ENCODE measurements at regions not wholly inside any gene's neighbourhood (a gene's known extent, or its start where the extent isn't known, plus 50 kb on each side); places are given as distances from the start of the nearest gene placed in this dataset.

- Mint-ChIP-seq H3K4me3 (no peak overlapping the region), H3K4me1 (no peaks in the 10 kb centered on the region), H3K27me3 (ENCODE audit: low read depth) (no peaks in the 10 kb centered on the region), H3K27ac (no peak overlapping the region), H3K36me3 (no peaks in the 10 kb centered on the region), H3K9me3 (no peaks in the 10 kb centered on the region)
- ChIA-PET POLR2A (no interaction called here), CTCF (no interaction called here)
- DNase-seq (ENCODE audit: low spot score) = no peak
- TF ChIP-seq GTF2I (CRISPR knock-in tag; conservative IDR thresholded peaks at IDR 0.05) (no peak), JAZF1 (CRISPR knock-in tag; IDR thresholded peaks at IDR 0.05) (no peak), EMX1 (CRISPR knock-in tag; IDR thresholded peaks at IDR 0.05) (no peak), FOXJ3 (CRISPR knock-in tag; IDR thresholded peaks at IDR 0.05; ENCODE audit: borderline replicate concordance) (no peak), MYBL2 (CRISPR knock-in tag; IDR thresholded peaks at IDR 0.05) (no peak), FOXP4 (CRISPR knock-in tag; IDR thresholded peaks at IDR 0.05) (no peak), CREM (CRISPR knock-in tag; IDR thresholded peaks at IDR 0.05) (no peak), ZNF232 (CRISPR knock-in tag; IDR thresholded peaks at IDR 0.05) (no peak), ZBTB43 (CRISPR knock-in tag; IDR thresholded peaks at IDR 0.05) (no peak)
- ATAC-seq = no peak
These were observed 427.6 kb downstream of the NR2F1-AS1 start for GRCh38 chr5:93153461-93153860.

GRCh38 chr5:93151896-93152295 lies 429.1 kb downstream of the NR2F1-AS1 start:
- TF ChIP-seq STAT6 (CRISPR knock-in tag; conservative IDR thresholded peaks at IDR 0.05; ENCODE audit: low read depth) (no peak), E2F1 (CRISPR knock-in tag; IDR thresholded peaks at IDR 0.05) (no peak), ATF3 (CRISPR knock-in tag; conservative IDR thresholded peaks at IDR 0.05) (no peak), FOXJ3 (CRISPR knock-in tag; IDR thresholded peaks at IDR 0.05; ENCODE audit: borderline replicate concordance) (no peak), NFE2L1 (CRISPR knock-in tag; IDR thresholded peaks at IDR 0.05) (no peak), EMX1 (CRISPR knock-in tag; IDR thresholded peaks at IDR 0.05) (no peak), RORB (CRISPR knock-in tag; IDR thresholded peaks at IDR 0.05) (no peak), RELA (CRISPR knock-in tag; IDR thresholded peaks at IDR 0.05; ENCODE audit: borderline replicate concordance) (no peak), AFF4 (CRISPR knock-in tag; IDR thresholded peaks at IDR 0.05; ENCODE audit: borderline replicate concordance) (no peak), ZNF263 (CRISPR knock-in tag; IDR thresholded peaks at IDR 0.05; ENCODE audit: low read depth) (no peak), ZBTB43 (CRISPR knock-in tag; IDR thresholded peaks at IDR 0.05) (no peak)
- H3K9me3 Mint-ChIP-seq = no peaks in the 10 kb centered on the region
- H3K4me3 Mint-ChIP-seq = no peak overlapping the region
- DNase-seq (ENCODE audit: low spot score) (no peak), ATAC-seq (no peak)
- no peaks in the 10 kb centered on the region for H3K36me3 Mint-ChIP-seq
- ChIA-PET CTCF (interaction anchor here (0.7 kb wide), 1 partner anchor 1742 kb away, joined by 3 read pairs; no protein-coding TSS in a partner anchor), POLR2A (no interaction called here)
- H3K27ac Mint-ChIP-seq = no peak overlapping the region
- no peaks in the 10 kb centered on the region for H3K27me3 Mint-ChIP-seq (ENCODE audit: low read depth)
- H3K4me1 Mint-ChIP-seq = no peaks in the 10 kb centered on the region
